SJCRH30 (cell line): ENCODE measurements at regions not wholly inside any gene's neighbourhood (a gene's known extent, or its start where the extent isn't known, plus 50 kb on each side); places are given as distances from the start of the nearest gene placed in this dataset.

ENCODE experiments used
- DNase-seq, 2 experiments: peaks; one replicate each; pipeline ENCODE4 v3.0.0-alpha.2; 2015 to 2020
- H3K27ac ChIP-seq: fragments of 250-450 bp; sonication (Bioruptor Pico); 2 replicates; pipeline ENCODE4 v1.5.1; 2020; ENCODE audit warnings: mild to moderate bottlenecking, moderate library complexity
- H3K27me3 ChIP-seq: fragments of 250-450 bp; sonication (Bioruptor Pico); 2 replicates; pipeline ENCODE4 v1.5.1; 2020; ENCODE audit warnings: mild to moderate bottlenecking, moderate library complexity
- H3K36me3 ChIP-seq: fragments of 250-450 bp; sonication (Bioruptor Pico); 2 replicates; pipeline ENCODE4 v1.5.1; 2020; ENCODE audit warnings: mild to moderate bottlenecking, moderate library complexity
- H3K4me1 ChIP-seq: fragments of 250-450 bp; sonication (Bioruptor Pico); 2 replicates; pipeline ENCODE4 v1.5.1; 2020; ENCODE audit warnings: mild to moderate bottlenecking, moderate library complexity
- H3K4me3 ChIP-seq: fragments of 250-450 bp; sonication (Bioruptor Pico); 2 replicates; pipeline ENCODE4 v1.5.1; 2020; ENCODE audit warnings: mild to moderate bottlenecking, moderate library complexity
- H3K9me3 ChIP-seq: fragments of 250-450 bp; sonication (Bioruptor Pico); replicated peaks from 2 replicates; pipeline ENCODE4 v1.5.1; 2020; ENCODE audit warnings: mild to moderate bottlenecking, moderate library complexity

- no peak overlapping the region for H3K27ac ChIP-seq
- no peak for DNase-seq
- H3K4me1 ChIP-seq = no peaks in the 10 kb centered on the region
- no peaks in the 10 kb centered on the region for H3K9me3 ChIP-seq
- no peak overlapping the region for H3K4me3 ChIP-seq
- H3K27me3 ChIP-seq = peaks cover 6% of the 10 kb centered on the region; the same call in 1 of the 2 replicates
- no peaks in the 10 kb centered on the region for H3K36me3 ChIP-seq
Observed at GRCh38 chr11:10641912-10642697, 51.5 kb downstream of the IRAG1 start.

DNA sequence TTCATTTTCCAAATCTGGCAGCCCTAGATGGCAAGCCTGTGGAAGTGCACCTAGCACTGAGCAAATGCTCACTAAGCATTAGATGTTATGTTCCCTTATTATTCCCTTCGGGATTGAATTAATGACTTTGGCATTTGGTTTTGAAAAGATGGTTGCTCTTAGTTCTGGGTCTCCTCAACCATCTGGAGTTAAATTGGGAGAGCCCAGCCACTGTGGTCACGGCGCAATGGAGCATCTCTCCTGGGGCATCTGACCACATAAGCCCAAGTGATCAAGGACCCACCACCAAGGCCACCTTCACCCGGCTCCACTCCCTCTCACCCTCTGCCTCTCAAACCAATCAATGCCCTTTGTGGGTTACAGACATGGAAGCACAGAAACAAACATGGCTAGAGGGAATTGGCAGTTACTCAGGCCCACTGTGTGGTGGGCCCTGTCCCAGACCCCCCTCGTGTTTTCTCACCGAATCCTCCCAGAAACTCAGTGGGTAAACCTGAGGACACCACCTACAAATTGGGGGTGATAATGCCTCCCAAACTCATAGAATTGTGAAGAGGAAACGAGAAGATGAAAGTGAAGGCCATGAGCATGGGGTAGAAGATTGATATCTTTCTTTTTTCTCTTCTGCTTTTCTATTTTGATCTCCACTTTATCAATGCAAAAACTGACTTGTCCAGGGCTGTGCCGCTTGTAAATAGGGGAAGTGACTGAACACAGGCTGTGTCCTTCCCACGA, 52.2 kb downstream of the IRAG1 start:
- Histone ChIP-seq H3K4me1 (no peaks in the 10 kb centered on the region), H3K36me3 (no peaks in the 10 kb centered on the region), H3K27me3 (peaks cover 6% of the 10 kb centered on the region; the same call in 1 of the 2 replicates), H3K27ac (no peak overlapping the region), H3K9me3 (no peaks in the 10 kb centered on the region), H3K4me3 (no peak overlapping the region)
- no peak for DNase-seq

- Histone ChIP-seq H3K4me1 (no peaks in the 10 kb centered on the region), H3K4me3 (no peak overlapping the region), H3K36me3 (no peaks in the 10 kb centered on the region), H3K9me3 (no peaks in the 10 kb centered on the region), H3K27me3 (peaks cover 4% of the 10 kb centered on the region; the same call in 1 of the 2 replicates), H3K27ac (no peak overlapping the region)
- DNase-seq = no peak
Observed at GRCh38 chr11:10640308-10640707, 53.2 kb downstream of the IRAG1 start.

DNA sequence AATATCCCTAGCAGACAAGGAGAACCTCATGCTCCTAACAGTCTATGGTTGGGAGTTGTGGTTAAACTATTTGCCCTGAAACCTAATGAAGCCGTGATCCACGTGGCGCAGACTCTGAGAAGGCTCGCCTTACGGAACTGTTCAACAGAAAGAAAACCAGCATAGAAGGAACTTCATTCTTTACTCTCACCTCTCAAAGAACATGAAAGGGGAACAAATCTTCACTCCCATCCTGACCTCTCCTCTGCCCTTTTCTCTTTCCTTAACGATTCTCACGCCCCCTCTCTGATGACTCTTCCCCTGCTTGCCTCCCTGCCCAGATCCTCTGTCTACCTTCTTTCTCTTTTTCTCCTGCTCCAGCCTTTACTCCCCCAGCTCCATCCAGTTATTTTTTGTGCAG, 54.2 kb downstream of the IRAG1 start:
- no peaks in the 10 kb centered on the region for H3K36me3 ChIP-seq
- H3K9me3 ChIP-seq = no peaks in the 10 kb centered on the region
- H3K4me1 ChIP-seq = no peaks in the 10 kb centered on the region
- H3K27me3 ChIP-seq = no peaks in the 10 kb centered on the region
- no peak overlapping the region for H3K27ac ChIP-seq
- no peak overlapping the region for H3K4me3 ChIP-seq
- DNase-seq = no peak

- H3K27me3 ChIP-seq = no peaks in the 10 kb centered on the region
- H3K4me3 ChIP-seq = no peak overlapping the region
- no peaks in the 10 kb centered on the region for H3K36me3 ChIP-seq
- H3K27ac ChIP-seq = no peak overlapping the region
- H3K4me1 ChIP-seq = no peaks in the 10 kb centered on the region
- no peaks in the 10 kb centered on the region for H3K9me3 ChIP-seq
- DNase-seq = no peak
Observed at GRCh38 chr11:10638316-10638925, 55.1 kb downstream of the IRAG1 start.

DNA sequence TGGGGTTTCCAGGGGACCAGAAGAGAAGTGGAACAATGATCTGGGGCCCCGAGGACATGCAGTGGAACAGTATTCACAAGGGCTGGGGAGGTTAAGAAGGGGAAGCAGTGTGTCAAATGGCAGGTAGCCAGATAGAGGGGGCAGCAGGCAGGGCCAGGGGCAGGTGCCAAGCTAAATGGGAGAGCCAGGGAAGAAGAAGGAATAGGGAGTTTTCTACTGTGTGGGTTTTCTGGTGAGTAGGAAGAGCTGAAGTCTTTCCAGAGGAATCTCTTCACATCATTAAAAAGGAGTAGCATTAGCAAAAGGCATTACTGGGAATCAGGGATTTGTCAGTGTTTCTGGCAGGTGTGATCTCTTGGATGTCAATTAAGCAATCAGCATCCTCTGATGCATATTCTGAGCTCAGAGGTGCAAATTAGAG, 55.8 kb downstream of the IRAG1 start:
- no peak for DNase-seq
- Histone ChIP-seq H3K27ac (no peak overlapping the region), H3K36me3 (no peaks in the 10 kb centered on the region), H3K4me3 (no peak overlapping the region), H3K27me3 (no peaks in the 10 kb centered on the region), H3K9me3 (no peaks in the 10 kb centered on the region), H3K4me1 (no peaks in the 10 kb centered on the region)

DNA sequence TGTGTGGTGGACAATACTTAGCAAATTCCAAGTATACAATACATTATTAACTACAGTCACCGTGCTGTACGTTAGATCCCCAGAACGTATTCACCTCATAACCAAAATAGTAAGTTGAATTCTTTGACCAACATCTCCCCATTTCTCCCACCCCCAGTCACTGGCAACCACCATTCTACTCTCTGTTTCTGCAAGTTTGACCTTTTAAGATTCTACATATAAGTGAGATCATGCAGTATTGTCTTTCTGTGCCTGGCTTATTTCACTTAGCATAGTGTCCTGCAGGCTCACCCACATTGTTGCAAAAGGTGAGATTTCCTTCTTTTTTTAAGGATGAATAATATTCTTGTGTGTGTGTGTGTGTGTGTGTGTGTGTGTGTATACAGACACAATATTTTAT, 59.1 kb downstream of the IRAG1 start:
- H3K4me1 ChIP-seq = no peaks in the 10 kb centered on the region
- no peaks in the 10 kb centered on the region for H3K36me3 ChIP-seq
- H3K27ac ChIP-seq = no peak overlapping the region
- no peaks in the 10 kb centered on the region for H3K9me3 ChIP-seq
- no peak overlapping the region for H3K4me3 ChIP-seq
- H3K27me3 ChIP-seq = peaks cover 12% of the 10 kb centered on the region
- DNase-seq = no peak

GRCh38 chr11:10633261-10633660, 60.3 kb downstream of the IRAG1 start:
- H3K27me3 ChIP-seq = peaks cover 21% of the 10 kb centered on the region
- no peaks in the 10 kb centered on the region for H3K9me3 ChIP-seq
- no peak for DNase-seq
- no peaks in the 10 kb centered on the region for H3K4me1 ChIP-seq
- no peak overlapping the region for H3K4me3 ChIP-seq
- no peaks in the 10 kb centered on the region for H3K36me3 ChIP-seq
- H3K27ac ChIP-seq = no peak overlapping the region

- no peak overlapping the region for H3K27ac ChIP-seq
- H3K36me3 ChIP-seq = no peaks in the 10 kb centered on the region
- peaks cover 27% of the 10 kb centered on the region for H3K27me3 ChIP-seq
- H3K4me1 ChIP-seq = no peaks in the 10 kb centered on the region
- no peak for DNase-seq
- no peaks in the 10 kb centered on the region for H3K9me3 ChIP-seq
- no peak overlapping the region for H3K4me3 ChIP-seq
Observed at GRCh38 chr11:10632483-10632882, 61.1 kb downstream of the IRAG1 start.

DNA sequence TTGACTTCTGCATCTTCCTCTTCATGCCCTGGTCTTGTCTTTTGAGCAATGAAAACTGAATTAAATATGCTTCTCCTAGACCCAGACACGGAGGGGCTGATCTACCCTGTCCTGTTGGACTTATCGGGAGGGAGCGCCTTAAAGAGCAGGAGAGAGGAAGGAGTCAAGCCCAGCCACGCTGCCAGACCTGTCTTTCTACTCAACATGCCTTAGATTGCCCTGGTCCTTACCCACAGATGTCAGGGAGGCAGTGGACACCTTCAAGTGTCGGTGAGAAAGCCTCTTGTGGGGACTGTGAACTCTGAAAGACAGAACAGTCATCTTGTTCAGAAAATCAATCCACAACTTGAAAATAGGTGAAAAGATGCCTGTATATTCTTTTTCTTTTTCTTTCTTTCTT, 61.8 kb downstream of the IRAG1 start:
- Histone ChIP-seq H3K4me1 (no peaks in the 10 kb centered on the region), H3K4me3 (no peak overlapping the region), H3K27ac (no peak overlapping the region), H3K27me3 (peaks cover 32% of the 10 kb centered on the region), H3K9me3 (no peaks in the 10 kb centered on the region), H3K36me3 (no peaks in the 10 kb centered on the region)
- no peak for DNase-seq

GRCh38 chr11:10629411-10630002, 61.0 kb upstream of the LYVE1 start:
- no peak overlapping the region for H3K27ac ChIP-seq
- no peak overlapping the region for H3K4me3 ChIP-seq
- H3K4me1 ChIP-seq = no peaks in the 10 kb centered on the region
- H3K9me3 ChIP-seq = no peaks in the 10 kb centered on the region
- DNase-seq = no peak
- no peaks in the 10 kb centered on the region for H3K36me3 ChIP-seq
- H3K27me3 ChIP-seq = peaks cover 32% of the 10 kb centered on the region

DNA sequence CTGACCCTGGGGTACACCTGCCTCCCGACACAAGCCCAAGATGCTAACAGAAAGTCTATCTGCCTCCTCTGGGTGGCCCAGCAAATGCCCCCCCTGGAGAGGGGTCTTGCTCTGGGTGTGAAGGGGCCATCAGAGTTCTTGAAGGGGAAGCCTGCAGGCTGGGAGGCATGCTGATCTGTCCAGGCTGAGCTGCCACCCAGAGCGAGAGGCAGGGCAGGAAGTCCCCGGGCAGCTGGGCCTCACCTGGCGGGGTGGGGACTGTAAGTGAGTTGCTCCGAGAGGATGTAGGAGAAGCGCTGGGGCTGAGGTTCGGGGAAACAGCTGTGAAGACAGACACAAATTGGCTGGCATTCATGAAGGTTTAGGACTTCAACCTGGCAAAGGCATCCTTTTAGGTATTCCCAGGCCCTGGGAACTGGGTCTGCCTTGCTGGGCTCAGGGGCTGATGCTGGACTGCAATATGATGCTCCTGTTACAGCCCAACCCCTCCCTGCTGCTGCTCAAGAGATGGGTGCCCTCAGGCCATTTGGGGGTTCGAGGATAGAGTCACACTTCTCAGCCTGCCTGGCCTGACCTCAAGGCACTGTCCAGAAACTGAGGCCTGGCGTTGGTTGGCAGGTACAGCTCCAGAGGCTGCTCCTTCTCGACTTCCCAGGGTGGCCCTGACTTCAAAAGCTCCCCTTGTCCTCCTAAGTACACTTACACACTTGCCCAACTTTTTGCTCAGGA, 60.2 kb upstream of the LYVE1 start:
- Histone ChIP-seq H3K4me3 (no peak overlapping the region), H3K27ac (no peak overlapping the region), H3K27me3 (peaks cover 32% of the 10 kb centered on the region), H3K36me3 (no peaks in the 10 kb centered on the region), H3K4me1 (no peaks in the 10 kb centered on the region), H3K9me3 (no peaks in the 10 kb centered on the region)
- DNase-seq = no peak

- no peaks in the 10 kb centered on the region for H3K36me3 ChIP-seq
- no peaks in the 10 kb centered on the region for H3K4me1 ChIP-seq
- peaks cover 32% of the 10 kb centered on the region for H3K27me3 ChIP-seq
- H3K9me3 ChIP-seq = no peaks in the 10 kb centered on the region
- DNase-seq = no peak
- H3K4me3 ChIP-seq = no peak overlapping the region
- no peak overlapping the region for H3K27ac ChIP-seq
Observed at GRCh38 chr11:10627816-10628215, 59.4 kb upstream of the LYVE1 start.

DNA sequence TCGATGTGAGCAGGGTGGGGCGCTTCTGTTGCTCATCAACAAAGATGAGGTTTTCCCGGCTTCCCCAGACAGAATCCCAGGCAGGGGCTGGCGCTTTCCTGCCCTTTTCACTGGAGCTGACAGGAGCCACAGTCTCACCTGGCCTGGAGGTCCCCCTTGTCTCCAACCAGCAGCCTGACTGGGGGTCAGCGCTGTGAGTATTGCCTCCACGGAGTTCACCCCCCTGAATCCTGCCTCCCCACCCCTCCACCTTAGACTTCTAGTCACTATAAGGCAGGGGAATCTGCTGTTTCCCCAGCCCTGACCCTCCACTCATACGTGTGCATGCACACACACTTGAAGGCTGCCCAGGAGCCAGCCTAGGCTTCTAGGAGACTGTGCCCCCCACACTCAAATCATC, 58.8 kb upstream of the LYVE1 start:
- H3K27me3 ChIP-seq = peaks cover 32% of the 10 kb centered on the region
- H3K4me1 ChIP-seq = no peaks in the 10 kb centered on the region
- H3K9me3 ChIP-seq = no peaks in the 10 kb centered on the region
- no peaks in the 10 kb centered on the region for H3K36me3 ChIP-seq
- no peak for DNase-seq
- H3K27ac ChIP-seq = no peak overlapping the region
- H3K4me3 ChIP-seq = no peak overlapping the region
